Right lobe of liver (tissue), 4 donors: ENCODE measurements at regions not wholly inside any gene's neighbourhood (a gene's known extent, or its start where the extent isn't known, plus 50 kb on each side); places are given as distances from the start of the nearest gene placed in this dataset.

Experiments used
- POLR2A ChIP-seq: fragments of 450-650 bp; IDR thresholded peaks from one replicate; pipeline ENCODE4 v1.6.1; 2017; ENCODE audit warnings: antibody characterized with exemption, mild to moderate bottlenecking
- TF ChIP-seq, protein P1 (sequence below), 4 donors: fragments of 200-600 bp in 3 of 4; fragments of 450-650 bp in 1 of 4; IDR thresholded peaks; one replicate each; pipeline versions ENCODE4 v1.5.1 to v1.8.0; 2016 to 2022; ENCODE audit warnings: antibody characterized with exemption in 4 of 4, mild to moderate bottlenecking in 2 of 4
- donor health status: DM: no; HTN: no; CAD: no.
- donor health status: DM: no; HTN: no; CAD: no.
- donor health status: DM: no; HTN: yes; CAD: no.

DNA sequence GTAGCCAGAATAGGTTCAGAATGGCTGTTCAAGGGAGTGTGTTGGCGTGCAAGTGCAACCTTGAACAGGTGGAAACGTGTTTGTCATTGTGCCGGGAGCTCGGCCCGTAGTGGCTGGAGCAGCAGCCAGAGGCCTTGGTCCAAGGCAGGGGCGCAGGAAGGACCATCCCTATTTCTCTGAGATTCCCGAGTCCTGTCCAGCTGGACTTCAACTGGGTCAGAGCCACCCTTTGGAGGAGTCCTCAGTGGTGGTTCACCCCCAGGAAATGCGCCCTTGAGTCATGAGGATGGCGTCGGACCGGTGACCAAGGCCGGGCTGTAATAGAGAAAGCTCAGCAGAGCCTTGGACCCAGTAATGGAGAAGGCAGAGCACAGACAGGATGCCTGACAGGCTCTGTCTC lies 1402.0 kb downstream of the BRD1 start:
- TF ChIP-seq, protein P1, sequence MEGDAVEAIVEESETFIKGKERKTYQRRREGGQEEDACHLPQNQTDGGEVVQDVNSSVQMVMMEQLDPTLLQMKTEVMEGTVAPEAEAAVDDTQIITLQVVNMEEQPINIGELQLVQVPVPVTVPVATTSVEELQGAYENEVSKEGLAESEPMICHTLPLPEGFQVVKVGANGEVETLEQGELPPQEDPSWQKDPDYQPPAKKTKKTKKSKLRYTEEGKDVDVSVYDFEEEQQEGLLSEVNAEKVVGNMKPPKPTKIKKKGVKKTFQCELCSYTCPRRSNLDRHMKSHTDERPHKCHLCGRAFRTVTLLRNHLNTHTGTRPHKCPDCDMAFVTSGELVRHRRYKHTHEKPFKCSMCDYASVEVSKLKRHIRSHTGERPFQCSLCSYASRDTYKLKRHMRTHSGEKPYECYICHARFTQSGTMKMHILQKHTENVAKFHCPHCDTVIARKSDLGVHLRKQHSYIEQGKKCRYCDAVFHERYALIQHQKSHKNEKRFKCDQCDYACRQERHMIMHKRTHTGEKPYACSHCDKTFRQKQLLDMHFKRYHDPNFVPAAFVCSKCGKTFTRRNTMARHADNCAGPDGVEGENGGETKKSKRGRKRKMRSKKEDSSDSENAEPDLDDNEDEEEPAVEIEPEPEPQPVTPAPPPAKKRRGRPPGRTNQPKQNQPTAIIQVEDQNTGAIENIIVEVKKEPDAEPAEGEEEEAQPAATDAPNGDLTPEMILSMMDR (IDR thresholded peaks at IDR 0.05): no peak
- TF ChIP-seq POLR2A: no peak
